BLaER1 treated with 17β-estradiol and CSF1 and Interleukin-3, amounts not matched to agents 10 nM and 100 nM (cell line): ENCODE measurements at regions not wholly inside any gene's neighbourhood (a gene's known extent, or its start where the extent isn't known, plus 50 kb on each side); places are given as distances from the start of the nearest gene placed in this dataset.

Source experiments
- H3K27ac ChIP-seq, 11 experiments: shearing (Covaris generic); formaldehyde crosslinking; 2 replicates each; pipeline ENCODE4 v1.8.1; 2022
- H3K27me3 ChIP-seq, 11 experiments: shearing (Covaris generic); formaldehyde crosslinking; 2 replicates each; pipeline ENCODE4 v1.8.1; 2022
- H3K36me3 ChIP-seq, 11 experiments: shearing (Covaris generic); formaldehyde crosslinking; 2 replicates each; pipeline ENCODE4 v1.8.1; 2022
- H3K4me1 ChIP-seq, 10 experiments: shearing (Covaris generic); formaldehyde crosslinking; 2 replicates each; pipeline ENCODE4 v1.8.1; 2022
- H3K4me2 ChIP-seq, 11 experiments: shearing (Covaris generic); formaldehyde crosslinking; 2 replicates each; pipeline ENCODE4 v1.8.1; 2022
- H3K4me3 ChIP-seq, 10 experiments: shearing (Covaris generic); formaldehyde crosslinking; 2 replicates each; pipeline ENCODE4 v1.8.1; 2022
- H3K9ac ChIP-seq, 11 experiments: shearing (Covaris generic); formaldehyde crosslinking; 2 replicates each; pipeline ENCODE4 v1.8.1; 2022
- H3K9me3 ChIP-seq, 11 experiments: shearing (Covaris generic); formaldehyde crosslinking; replicated peaks in 1 of 11; 2 replicates each; pipeline ENCODE4 v1.8.1; 2022
- H4K20me1 ChIP-seq, 11 experiments: shearing (Covaris generic); formaldehyde crosslinking; 2 replicates each; pipeline ENCODE4 v1.8.1; 2022
- Cebpa-rat ChIP-seq, 11 experiments: shearing (Covaris generic); IDR thresholded peaks; 2 replicates each; pipeline ENCODE4 v1.8.1; 2022

- Histone ChIP-seq H3K9me3 (no peaks in the 10 kb centered on the region), H3K4me3 (no peak overlapping the region), H3K9ac (no peak overlapping the region), H3K4me1 (peaks cover 0 to 4% (median 0%) of the 10 kb centered on the region in 10 experiments; a peak in 2 of 20 replicates), H3K4me2 (no peak overlapping the region), H4K20me1 (no peaks in the 10 kb centered on the region), H3K36me3 (no peaks in the 10 kb centered on the region), H3K27ac (no peak overlapping the region), H3K27me3 (no peaks in the 10 kb centered on the region)
- no peak for TF ChIP-seq Cebpa-rat (IDR thresholded peaks at IDR 0.05)
These were observed 154.1 kb upstream of the CENPW start for GRCh38 chr6:126185774-126186173.

- H3K27me3 ChIP-seq = no peaks in the 10 kb centered on the region
- H3K9me3 ChIP-seq = 0 out of 22 replicates have a peak, but pooled peaks cover 0 to 7% (median 0%) of the 10 kb centered on the region in 11 experiments
- no peaks in the 10 kb centered on the region for H4K20me1 ChIP-seq
- H3K36me3 ChIP-seq = no peaks in the 10 kb centered on the region
- no peak for TF ChIP-seq Cebpa-rat (IDR thresholded peaks at IDR 0.05)
- no peak overlapping the region for H3K9ac ChIP-seq
- no peak overlapping the region for H3K4me2 ChIP-seq
- no peak overlapping the region for H3K27ac ChIP-seq
- H3K4me1 ChIP-seq = no peaks in the 10 kb centered on the region
- H3K4me3 ChIP-seq = no peak overlapping the region
These were observed 151.5 kb upstream of the CENPW start for GRCh38 chr6:126188279-126188909.

- no peaks in the 10 kb centered on the region for H4K20me1 ChIP-seq
- TF ChIP-seq Cebpa-rat (IDR thresholded peaks at IDR 0.05) = no peak
- no peaks in the 10 kb centered on the region for H3K36me3 ChIP-seq
- no peak overlapping the region for H3K4me2 ChIP-seq
- H3K9ac ChIP-seq = no peak overlapping the region
- H3K27ac ChIP-seq = no peak overlapping the region
- 0 out of 22 replicates have a peak, but pooled peaks cover 0 to 7% (median 0%) of the 10 kb centered on the region in 11 experiments for H3K9me3 ChIP-seq
- no peaks in the 10 kb centered on the region for H3K4me1 ChIP-seq
- H3K4me3 ChIP-seq = no peak overlapping the region
- no peaks in the 10 kb centered on the region for H3K27me3 ChIP-seq
These were observed 144.2 kb upstream of the CENPW start for GRCh38 chr6:126195625-126196236.

- H3K4me1 ChIP-seq = no peaks in the 10 kb centered on the region
- H3K27ac ChIP-seq = no peak overlapping the region
- H3K27me3 ChIP-seq = no peaks in the 10 kb centered on the region
- no peaks in the 10 kb centered on the region for H3K9me3 ChIP-seq
- H3K36me3 ChIP-seq = no peaks in the 10 kb centered on the region
- TF ChIP-seq Cebpa-rat (IDR thresholded peaks at IDR 0.05) = no peak
- no peaks in the 10 kb centered on the region for H4K20me1 ChIP-seq
- no peak overlapping the region for H3K4me2 ChIP-seq
- H3K9ac ChIP-seq = no peak overlapping the region
- no peak overlapping the region for H3K4me3 ChIP-seq
These were observed 141.3 kb upstream of the CENPW start for GRCh38 chr6:126198631-126199030.

GRCh38 chr6:126199466-126199865 lies 140.4 kb upstream of the CENPW start:
- no peak overlapping the region for H3K4me2 ChIP-seq
- no peak overlapping the region for H3K9ac ChIP-seq
- no peak overlapping the region for H3K27ac ChIP-seq
- no peaks in the 10 kb centered on the region for H3K27me3 ChIP-seq
- H4K20me1 ChIP-seq = no peaks in the 10 kb centered on the region
- H3K4me1 ChIP-seq = no peaks in the 10 kb centered on the region
- no peaks in the 10 kb centered on the region for H3K9me3 ChIP-seq
- no peak overlapping the region for H3K4me3 ChIP-seq
- no peak for TF ChIP-seq Cebpa-rat (IDR thresholded peaks at IDR 0.05)
- no peaks in the 10 kb centered on the region for H3K36me3 ChIP-seq

GRCh38 chr6:126202707-126203106 lies 137.2 kb upstream of the CENPW start:
- Histone ChIP-seq H3K4me1 (no peaks in the 10 kb centered on the region), H3K9ac (no peak overlapping the region), H3K27ac (no peak overlapping the region), H3K9me3 (no peaks in the 10 kb centered on the region), H3K27me3 (no peaks in the 10 kb centered on the region), H4K20me1 (no peaks in the 10 kb centered on the region), H3K4me3 (no peak overlapping the region), H3K36me3 (no peaks in the 10 kb centered on the region), H3K4me2 (no peak overlapping the region)
- TF ChIP-seq Cebpa-rat (IDR thresholded peaks at IDR 0.05) = no peak

- Histone ChIP-seq H3K9ac (no peak overlapping the region), H3K4me1 (no peaks in the 10 kb centered on the region), H3K4me3 (no peak overlapping the region), H3K4me2 (no peak overlapping the region), H3K27me3 (no peaks in the 10 kb centered on the region), H3K27ac (no peak overlapping the region), H4K20me1 (no peaks in the 10 kb centered on the region), H3K36me3 (no peaks in the 10 kb centered on the region), H3K9me3 (no peaks in the 10 kb centered on the region)
- TF ChIP-seq Cebpa-rat (IDR thresholded peaks at IDR 0.05) = no peak
These were observed 135.8 kb upstream of the CENPW start for GRCh38 chr6:126204126-126204525.

- Histone ChIP-seq H3K4me1 (no peaks in the 10 kb centered on the region), H3K27me3 (no peaks in the 10 kb centered on the region)
- no peak for TF ChIP-seq Cebpa-rat (IDR thresholded peaks at IDR 0.05)
These were observed 135.3 kb upstream of the CENPW start for GRCh38 chr6:126204598-126204997.

GRCh38 chr6:126206504-126207246 lies 133.2 kb upstream of the CENPW start:
- no peaks in the 10 kb centered on the region for H3K27me3 ChIP-seq
- no peaks in the 10 kb centered on the region for H4K20me1 ChIP-seq
- H3K4me1 ChIP-seq = no peaks in the 10 kb centered on the region
- no peaks in the 10 kb centered on the region for H3K36me3 ChIP-seq
- H3K9me3 ChIP-seq = no peaks in the 10 kb centered on the region
- no peak for TF ChIP-seq Cebpa-rat (IDR thresholded peaks at IDR 0.05)
- no peak overlapping the region for H3K9ac ChIP-seq
- no peak overlapping the region for H3K27ac ChIP-seq
- no peak overlapping the region for H3K4me2 ChIP-seq
- no peak overlapping the region for H3K4me3 ChIP-seq

More at GRCh38 chr6:126204598-126204997, 135.3 kb upstream of the CENPW start:
- H3K9me3 ChIP-seq = no peaks in the 10 kb centered on the region
- no peak overlapping the region for H3K27ac ChIP-seq
- no peak overlapping the region for H3K4me3 ChIP-seq
- no peak overlapping the region for H3K4me2 ChIP-seq
- no peaks in the 10 kb centered on the region for H4K20me1 ChIP-seq
- H3K9ac ChIP-seq = no peak overlapping the region
- no peaks in the 10 kb centered on the region for H3K36me3 ChIP-seq
